ENCODE measurements at regions not wholly inside any gene's neighbourhood (a gene's known extent, or its start where the extent isn't known, plus 50 kb on each side); places are given as distances from the start of the nearest gene placed in this dataset.

DNA sequence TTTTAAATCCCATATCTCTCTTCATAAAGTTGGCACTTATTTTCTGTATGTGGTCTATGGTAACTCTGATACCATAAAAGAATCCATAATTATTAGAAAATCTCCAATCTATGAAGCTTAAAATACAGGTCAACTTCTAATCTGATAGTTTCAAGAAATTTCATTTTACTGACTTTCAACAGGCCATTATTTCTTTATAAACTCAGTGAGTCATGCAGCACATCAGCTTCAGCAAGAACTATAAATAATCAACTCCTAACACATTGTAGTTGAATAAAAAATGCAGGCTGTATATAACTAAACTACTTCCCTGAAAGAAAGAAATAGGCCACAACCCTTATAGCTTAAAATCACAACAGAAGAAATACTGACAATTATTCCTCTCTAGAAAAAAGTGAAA is 204.3 kb upstream of the CCDC150 start:
- TF ChIP-seq, protein P1, sequence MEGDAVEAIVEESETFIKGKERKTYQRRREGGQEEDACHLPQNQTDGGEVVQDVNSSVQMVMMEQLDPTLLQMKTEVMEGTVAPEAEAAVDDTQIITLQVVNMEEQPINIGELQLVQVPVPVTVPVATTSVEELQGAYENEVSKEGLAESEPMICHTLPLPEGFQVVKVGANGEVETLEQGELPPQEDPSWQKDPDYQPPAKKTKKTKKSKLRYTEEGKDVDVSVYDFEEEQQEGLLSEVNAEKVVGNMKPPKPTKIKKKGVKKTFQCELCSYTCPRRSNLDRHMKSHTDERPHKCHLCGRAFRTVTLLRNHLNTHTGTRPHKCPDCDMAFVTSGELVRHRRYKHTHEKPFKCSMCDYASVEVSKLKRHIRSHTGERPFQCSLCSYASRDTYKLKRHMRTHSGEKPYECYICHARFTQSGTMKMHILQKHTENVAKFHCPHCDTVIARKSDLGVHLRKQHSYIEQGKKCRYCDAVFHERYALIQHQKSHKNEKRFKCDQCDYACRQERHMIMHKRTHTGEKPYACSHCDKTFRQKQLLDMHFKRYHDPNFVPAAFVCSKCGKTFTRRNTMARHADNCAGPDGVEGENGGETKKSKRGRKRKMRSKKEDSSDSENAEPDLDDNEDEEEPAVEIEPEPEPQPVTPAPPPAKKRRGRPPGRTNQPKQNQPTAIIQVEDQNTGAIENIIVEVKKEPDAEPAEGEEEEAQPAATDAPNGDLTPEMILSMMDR (IDR thresholded peaks at IDR 0.05; ENCODE audit: low read depth, low read length): no peak

DNA sequence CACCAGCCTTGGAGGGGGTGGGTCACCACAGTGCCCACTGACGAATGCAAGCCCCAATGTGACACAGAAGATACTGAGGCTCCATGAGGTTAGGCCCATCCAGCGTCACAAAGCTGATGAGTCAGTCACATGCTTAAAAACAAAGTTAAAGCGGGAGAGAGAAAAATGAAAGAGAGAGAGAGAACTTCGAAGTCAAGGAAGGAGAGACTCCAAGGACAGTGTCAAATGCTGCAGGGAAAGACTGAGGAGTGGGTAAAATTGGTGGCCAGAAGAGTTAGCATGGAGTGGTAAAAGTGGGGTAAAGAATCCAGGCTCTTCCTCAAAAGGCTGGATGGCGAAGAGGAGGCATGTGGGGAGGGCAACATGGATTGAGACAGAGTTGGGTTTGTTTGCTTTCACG is 201.9 kb upstream of the CCDC150 start:
- TF ChIP-seq, protein P1 (IDR thresholded peaks at IDR 0.05; ENCODE audit: low read depth, low read length): no peak
- no peak for DNase-seq (ENCODE audit: extremely low read depth, low read depth)

More for the DNA sequence above, 204.3 kb upstream of the CCDC150 start:
- no peak for DNase-seq (ENCODE audit: extremely low read depth, low read depth)

DNA sequence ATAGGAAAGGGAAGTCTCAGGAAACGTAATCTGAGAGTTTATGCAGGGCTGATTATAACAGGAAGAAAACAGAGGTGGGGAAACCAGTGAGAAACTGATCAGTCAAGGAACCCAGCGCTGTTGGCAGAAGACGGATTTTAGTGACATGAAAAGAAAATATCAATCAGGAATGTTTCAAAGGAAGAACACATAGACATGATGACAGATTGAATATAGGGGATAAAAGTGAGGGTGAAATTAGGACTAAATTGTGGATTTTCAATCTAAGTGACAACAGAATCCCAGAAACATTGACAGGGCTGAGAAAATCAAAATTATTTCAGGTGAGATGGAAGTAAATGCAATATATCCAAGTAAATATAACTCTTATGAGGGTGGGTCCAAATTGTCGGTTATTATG is 199.8 kb upstream of the CCDC150 start:
- DNase-seq (ENCODE audit: extremely low read depth, low read depth): no peak
- TF ChIP-seq, protein P1 (IDR thresholded peaks at IDR 0.05; ENCODE audit: low read depth, low read length): no peak

DNA sequence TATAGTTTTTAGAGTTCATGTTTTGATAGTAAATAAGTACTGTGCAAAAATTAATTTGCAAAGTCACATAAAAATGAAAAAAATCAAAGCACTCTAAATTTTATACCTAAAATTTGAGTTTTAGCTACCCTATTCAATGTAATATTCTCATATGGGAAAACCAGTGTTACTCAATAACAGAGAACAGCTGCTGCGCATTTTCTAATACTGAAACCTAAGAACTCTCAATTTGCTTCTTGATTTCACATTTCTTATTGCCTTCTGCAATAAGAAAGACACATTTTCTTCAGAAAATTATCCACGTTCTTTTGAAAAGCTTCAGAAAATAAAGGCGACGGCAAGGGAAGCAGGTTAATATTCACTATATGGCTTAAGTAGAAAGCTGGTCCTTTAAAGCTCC is 199.1 kb upstream of the CCDC150 start:
- TF ChIP-seq, protein P1 (IDR thresholded peaks at IDR 0.05; ENCODE audit: low read depth, low read length): no peak

DNA sequence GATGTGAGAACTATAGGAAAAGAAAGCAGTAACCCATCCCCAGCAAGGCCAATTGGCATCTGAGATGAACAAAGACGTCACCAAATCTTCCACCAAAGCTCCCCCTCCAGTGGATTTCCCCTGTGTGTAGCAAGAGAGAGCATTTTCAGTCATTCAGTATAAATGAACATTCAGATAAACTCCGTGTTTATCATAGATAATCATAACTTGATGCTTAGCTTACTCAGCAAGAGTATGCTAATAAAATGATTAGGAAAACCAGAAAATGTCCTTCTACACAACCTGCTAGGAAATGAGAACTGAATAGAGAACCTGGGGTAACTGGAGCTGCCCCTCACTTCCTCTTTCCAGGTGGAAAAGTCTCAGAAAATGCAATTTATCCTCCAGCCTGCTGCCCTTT is 198.0 kb upstream of the CCDC150 start:
- no peak for DNase-seq (ENCODE audit: extremely low read depth, low read depth)
- TF ChIP-seq, protein P1 (IDR thresholded peaks at IDR 0.05; ENCODE audit: low read depth, low read length): no peak

More for the DNA sequence above, 199.1 kb upstream of the CCDC150 start:
- DNase-seq (ENCODE audit: extremely low read depth, low read depth): no peak

DNA sequence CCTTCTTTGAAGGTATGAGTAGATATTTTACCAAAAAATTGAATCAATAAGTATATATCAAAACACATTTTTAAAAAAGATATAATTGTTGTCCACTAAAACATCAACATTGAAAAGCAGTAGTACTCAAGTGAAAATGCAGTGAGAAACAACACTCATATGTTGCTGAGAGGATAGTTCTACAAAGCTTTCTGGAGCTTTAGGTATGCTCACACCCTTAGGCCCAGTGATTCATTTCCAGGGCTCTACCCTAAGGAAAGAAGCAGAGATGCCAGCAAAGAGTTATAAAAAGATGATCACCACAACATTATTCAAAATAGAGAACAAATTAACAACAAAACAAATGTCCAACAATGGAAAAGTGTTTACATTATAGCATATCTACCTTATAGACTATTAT is 197.3 kb upstream of the CCDC150 start:
- no peak for DNase-seq (ENCODE audit: extremely low read depth, low read depth)
- TF ChIP-seq, protein P1 (IDR thresholded peaks at IDR 0.05; ENCODE audit: low read depth, low read length): no peak

DNA sequence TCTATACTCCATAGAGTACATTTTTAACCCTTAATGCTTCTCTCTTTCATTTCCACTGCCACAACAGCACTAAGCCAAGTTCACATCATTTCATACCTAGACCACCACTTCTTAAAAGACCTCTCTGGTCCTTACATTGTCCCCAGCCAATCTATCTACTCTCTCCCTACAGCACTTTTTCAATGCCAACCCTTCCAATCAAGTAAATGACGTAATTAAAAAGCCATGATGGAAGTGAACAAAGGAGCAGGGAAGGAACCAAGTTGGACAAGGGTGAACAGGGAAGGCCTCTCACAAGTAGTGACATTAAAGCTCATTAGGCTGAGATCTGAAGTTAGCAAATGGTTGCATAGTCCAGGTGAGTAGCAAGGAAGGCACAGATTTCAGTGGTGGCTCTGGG is 195.1 kb upstream of the CCDC150 start:
- TF ChIP-seq, protein P1 (IDR thresholded peaks at IDR 0.05; ENCODE audit: low read depth, low read length): no peak
- DNase-seq (ENCODE audit: extremely low read depth, low read depth): no peak
